ENCODE measurements at regions not wholly inside any gene's neighbourhood (a gene's known extent, or its start where the extent isn't known, plus 50 kb on each side); places are given as distances from the start of the nearest gene placed in this dataset.

DNA sequence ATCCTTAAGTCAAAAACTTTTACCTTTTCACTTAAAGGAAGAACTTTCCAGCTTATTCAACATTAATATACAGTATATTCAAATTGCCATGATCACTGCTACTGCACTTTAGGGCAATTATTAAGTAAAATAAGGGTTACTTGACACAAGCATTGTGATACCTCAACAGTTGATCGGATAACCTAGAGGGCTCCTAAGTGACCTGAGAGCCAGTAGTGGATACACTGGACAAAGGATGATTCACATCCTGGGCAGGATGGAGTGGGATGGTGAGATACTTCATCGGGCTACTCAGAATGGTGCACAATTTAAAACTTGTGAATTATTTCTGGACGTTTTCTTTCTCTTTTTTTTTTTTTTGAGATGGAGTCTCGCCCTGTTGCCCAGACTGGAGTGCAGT lies 54.5 kb upstream of the PPM1J start:
- no peak overlapping the region for H3K27ac Mint-ChIP-seq (ENCODE audit: unreplicated experiment)
- H3K36me3 Mint-ChIP-seq (ENCODE audit: unreplicated experiment), result no peaks in the 10 kb centered on the region
- no peak overlapping the region for H3K4me3 Mint-ChIP-seq (ENCODE audit: unreplicated experiment)
- no peak for DNase-seq (ENCODE audit: extremely low spot score, unreplicated experiment)
- peaks cover 41% of the 10 kb centered on the region for H3K27me3 Mint-ChIP-seq (ENCODE audit: unreplicated experiment)
- no peaks in the 10 kb centered on the region for H3K4me1 Mint-ChIP-seq (ENCODE audit: unreplicated experiment)
- TF ChIP-seq, protein P1, sequence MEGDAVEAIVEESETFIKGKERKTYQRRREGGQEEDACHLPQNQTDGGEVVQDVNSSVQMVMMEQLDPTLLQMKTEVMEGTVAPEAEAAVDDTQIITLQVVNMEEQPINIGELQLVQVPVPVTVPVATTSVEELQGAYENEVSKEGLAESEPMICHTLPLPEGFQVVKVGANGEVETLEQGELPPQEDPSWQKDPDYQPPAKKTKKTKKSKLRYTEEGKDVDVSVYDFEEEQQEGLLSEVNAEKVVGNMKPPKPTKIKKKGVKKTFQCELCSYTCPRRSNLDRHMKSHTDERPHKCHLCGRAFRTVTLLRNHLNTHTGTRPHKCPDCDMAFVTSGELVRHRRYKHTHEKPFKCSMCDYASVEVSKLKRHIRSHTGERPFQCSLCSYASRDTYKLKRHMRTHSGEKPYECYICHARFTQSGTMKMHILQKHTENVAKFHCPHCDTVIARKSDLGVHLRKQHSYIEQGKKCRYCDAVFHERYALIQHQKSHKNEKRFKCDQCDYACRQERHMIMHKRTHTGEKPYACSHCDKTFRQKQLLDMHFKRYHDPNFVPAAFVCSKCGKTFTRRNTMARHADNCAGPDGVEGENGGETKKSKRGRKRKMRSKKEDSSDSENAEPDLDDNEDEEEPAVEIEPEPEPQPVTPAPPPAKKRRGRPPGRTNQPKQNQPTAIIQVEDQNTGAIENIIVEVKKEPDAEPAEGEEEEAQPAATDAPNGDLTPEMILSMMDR (IDR thresholded peaks at IDR 0.05), result no peak
- peaks cover 3% of the 10 kb centered on the region for H3K9me3 Mint-ChIP-seq (ENCODE audit: unreplicated experiment)

DNA sequence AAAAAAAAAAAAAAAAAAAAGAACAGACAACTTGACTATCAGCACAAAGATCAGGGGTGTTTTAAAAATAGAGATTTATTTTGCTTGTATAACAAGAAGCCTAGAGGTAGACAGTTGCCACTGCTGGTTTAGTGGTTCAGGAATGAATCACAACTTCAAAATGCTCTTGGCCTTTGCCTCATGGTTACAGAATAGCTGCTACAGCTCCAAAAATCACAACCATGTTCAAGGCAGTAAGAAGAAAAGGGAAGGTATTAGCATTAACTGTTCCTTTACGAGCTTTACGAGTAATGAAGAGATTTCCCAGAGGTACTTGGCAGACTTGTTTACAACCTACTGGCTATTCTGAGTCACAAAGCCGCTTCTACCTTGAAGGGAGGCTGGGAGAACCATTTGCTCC lies 52.5 kb upstream of the PPM1J start:
- H3K36me3 Mint-ChIP-seq (ENCODE audit: unreplicated experiment), result no peaks in the 10 kb centered on the region
- peaks cover 3% of the 10 kb centered on the region for H3K4me1 Mint-ChIP-seq (ENCODE audit: unreplicated experiment)
- H3K27ac Mint-ChIP-seq (ENCODE audit: unreplicated experiment), result no peak overlapping the region
- H3K9me3 Mint-ChIP-seq (ENCODE audit: unreplicated experiment), result peaks cover 3% of the 10 kb centered on the region
- H3K27me3 Mint-ChIP-seq (ENCODE audit: unreplicated experiment), result peaks cover 38% of the 10 kb centered on the region
- TF ChIP-seq, protein P1 (IDR thresholded peaks at IDR 0.05), result no peak
- H3K4me3 Mint-ChIP-seq (ENCODE audit: unreplicated experiment), result no peak overlapping the region
- DNase-seq (ENCODE audit: extremely low spot score, unreplicated experiment), result no peak
